Inferior parietal cortex (tissue), 1 donor: ENCODE measurements at regions not wholly inside any gene's neighbourhood (a gene's known extent, or its start where the extent isn't known, plus 50 kb on each side); places are given as distances from the start of the nearest gene placed in this dataset.
"Not testable (repeated sequence)": the region's sequence is repeated elsewhere in the genome, so short reads cannot be mapped to it uniquely, and the experiment has no call there.

ENCODE experiments used
- DNase-seq: peaks from one replicate; pipeline ENCODE4 v3.0.0-alpha.2; 2016; ENCODE audit errors: extremely low spot score

DNA sequence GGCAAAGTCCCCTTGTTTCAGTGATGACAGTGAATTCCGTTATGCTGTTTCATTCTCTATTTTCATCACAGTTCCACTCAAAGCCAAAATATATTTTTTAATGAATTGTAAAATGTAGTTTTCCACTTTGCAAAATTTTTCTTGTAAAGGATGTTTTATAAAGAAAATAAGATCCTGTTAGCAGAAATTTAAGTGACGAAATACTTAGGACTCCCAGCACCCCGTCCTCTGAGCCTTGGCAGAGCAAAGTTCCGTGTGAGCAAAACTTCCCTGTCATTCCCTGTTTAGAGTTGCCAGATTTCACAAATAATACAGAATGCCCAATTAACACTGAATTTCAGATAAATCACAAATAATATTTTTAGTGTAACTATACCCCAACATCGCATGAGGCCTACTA lies 81.0 kb upstream of the RBPJ start:
- DNase-seq, result no peak

DNA sequence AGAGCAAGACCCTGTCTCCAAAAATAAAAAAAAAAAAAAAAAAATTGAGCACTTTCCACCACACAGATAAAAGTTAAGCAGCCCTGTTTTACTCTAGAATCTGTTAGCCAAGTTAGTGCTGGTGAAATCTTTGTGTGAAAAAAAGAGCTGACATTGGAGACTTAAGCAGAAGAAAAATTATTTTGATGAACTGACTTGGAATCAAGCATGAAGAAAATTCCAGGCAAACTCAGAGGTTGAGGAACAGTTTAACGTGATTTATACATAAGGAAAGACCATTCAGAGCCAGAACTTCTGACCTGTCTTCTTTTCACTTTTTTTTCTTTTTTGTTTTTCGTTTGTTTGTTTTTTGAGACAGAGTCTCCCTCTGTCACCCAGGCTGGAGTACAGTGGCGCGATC lies 79.6 kb upstream of the RBPJ start:
- no peak for DNase-seq

DNA sequence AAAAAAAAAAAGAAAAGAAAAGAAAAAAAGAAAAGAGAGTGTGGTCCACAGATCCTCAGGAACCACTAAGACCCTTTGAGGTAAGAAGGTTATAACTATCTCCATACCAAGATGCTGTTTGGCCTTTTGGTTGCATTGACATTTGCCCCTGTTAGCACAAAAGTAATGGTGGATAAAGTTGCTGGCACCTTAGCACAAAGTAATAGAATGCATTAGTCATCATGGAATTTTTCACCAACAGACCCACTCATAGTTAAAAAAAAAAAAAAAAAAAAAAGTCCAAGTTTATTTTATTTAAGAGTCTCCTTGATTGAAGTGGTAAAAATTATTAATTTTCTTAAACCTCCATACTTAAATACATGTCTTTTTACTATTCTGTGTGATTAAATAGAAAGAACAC lies 78.4 kb upstream of the RBPJ start:
- DNase-seq, result no peak

DNA sequence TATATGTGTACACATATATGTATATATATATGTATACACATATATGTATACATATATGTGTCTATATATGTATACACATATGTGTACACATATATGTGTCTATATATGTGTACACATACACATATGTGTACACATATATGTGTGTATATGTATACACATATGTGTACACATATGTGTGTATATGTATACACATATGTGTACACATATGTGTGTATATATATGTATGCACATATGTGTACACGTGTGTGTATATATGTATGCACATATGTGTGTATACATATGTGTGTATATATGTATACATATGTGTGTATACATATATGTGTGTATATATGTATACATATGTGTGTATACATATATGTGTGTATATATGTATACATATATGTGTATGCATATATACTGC lies 76.7 kb upstream of the RBPJ start:
- not testable (repeated sequence) for DNase-seq

DNA sequence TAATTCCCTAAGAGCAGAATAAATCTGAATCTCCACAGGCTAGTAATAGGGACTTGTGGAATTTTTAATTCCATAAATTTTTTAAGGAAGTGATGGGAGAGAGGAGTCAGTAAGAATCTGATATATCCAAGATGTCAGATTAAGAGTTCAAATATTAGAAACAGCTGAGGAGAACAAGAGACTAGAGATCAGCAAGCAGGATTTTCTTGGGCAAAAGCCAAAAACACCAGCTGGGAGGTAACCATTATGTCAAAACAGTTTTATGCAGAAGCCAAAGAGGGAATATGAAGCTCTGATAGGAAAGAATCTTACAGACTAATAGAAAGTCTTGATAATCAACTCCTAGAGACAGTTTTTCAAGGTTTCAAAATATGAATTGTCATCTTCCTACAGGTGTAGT lies 72.2 kb upstream of the RBPJ start:
- DNase-seq, result no peak

DNA sequence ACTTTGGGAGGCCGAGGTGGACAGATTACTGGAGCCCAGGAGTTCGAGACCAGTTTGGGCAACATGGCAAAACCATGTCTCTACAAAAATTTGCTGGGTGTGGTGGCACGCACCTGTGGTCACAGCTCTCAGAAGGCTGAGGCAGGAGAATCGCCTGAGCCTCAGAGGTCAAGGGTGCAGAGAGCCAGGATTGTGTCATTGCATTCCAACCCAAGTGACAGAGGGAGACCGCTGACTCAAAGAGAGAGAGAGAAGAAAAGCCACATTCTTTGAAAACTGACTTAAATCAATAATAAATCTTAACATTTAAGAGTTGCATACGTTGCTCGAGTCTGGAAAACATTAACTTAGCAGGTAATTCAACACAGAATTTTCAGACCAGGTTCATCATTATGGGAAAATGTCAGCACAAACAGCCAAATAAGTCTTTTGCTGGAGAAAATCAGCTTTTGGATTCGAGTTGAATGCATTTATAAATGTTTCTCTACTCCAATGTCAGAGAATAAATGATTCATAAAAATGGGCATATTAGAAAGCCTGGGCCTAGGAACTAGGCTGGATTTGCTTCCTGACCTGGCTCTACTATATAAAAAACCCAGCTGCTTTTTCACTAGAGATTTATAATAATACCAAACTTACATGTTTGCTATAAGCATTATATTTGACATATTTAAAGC lies 68.3 kb upstream of the RBPJ start:
- DNase-seq, result no peak

DNA sequence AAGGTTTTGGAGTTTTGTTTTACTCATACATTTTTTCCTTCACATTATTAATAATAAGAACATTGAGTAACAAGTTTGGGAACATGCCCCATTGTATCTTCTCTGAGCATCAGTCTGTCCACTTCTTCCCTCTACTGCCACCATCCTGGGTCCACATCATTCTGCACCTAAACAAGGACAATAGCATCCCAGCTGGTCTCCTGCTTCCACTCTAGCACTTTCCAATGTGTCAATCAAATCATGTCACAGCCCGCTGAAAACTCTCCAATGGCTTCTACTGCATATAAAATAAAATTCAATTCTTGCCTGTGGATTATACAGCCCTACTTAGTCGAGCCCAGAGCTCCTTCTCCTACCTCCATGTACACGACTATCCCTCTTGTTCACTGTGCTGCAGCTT lies 66.8 kb upstream of the RBPJ start:
- no peak for DNase-seq

DNA sequence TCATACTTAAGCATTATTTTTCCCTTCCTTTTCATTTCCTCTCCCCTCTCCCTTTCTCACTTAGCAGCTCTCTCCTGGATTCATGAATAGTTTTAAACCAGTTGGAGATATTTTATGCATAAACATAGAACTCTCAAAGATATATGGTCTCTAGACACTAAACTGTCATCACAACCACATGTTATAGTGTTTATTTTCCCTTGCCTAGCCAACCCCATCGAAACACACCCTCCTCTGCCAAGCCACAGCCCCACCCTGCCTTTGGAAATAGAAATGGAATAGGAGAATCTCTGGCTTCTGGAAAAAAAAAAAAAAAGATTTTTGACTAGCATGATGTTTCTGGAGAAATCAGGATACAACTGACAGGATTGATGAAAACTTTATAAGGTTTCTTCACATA lies 64.8 kb upstream of the RBPJ start:
- DNase-seq, result no peak

DNA sequence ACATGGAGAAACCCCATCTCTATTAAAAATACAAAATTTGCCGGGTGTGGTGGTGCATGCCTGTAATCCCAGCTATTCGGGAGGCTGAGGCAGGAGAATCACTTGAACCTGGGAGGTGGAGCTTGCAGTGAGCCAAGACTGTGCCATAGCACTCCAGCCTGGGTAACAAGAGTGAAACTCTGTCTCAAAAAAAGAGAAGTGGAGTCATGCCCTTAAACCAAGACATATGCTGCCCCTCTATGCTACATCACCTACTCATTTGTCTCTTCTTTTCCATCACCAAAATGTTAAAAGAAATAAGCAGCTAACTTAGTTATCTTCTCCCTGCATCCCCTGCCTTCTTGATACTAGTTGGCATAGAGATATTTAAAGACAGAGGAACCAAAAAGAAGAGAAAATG lies 63.4 kb upstream of the RBPJ start:
- DNase-seq, result not testable (repeated sequence)

DNA sequence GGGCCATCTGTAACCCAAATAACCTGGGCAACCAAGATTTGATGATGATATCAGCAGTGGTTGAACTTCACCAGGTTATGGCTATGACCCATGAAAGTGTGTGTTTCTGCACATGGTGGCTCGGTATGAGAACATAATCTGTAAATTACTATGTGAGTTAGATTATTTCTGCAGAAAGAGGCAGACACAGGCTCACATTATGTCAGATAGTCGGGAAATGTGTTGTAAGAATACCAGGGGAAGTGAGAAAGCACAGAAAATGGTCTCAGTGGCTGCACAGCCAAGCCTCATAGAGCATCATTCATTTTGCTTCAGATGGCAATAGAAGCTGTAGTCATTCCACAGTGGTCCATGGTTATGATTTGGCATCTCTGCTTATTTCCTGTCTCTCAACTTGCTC lies 63.0 kb upstream of the RBPJ start:
- no peak for DNase-seq

DNA sequence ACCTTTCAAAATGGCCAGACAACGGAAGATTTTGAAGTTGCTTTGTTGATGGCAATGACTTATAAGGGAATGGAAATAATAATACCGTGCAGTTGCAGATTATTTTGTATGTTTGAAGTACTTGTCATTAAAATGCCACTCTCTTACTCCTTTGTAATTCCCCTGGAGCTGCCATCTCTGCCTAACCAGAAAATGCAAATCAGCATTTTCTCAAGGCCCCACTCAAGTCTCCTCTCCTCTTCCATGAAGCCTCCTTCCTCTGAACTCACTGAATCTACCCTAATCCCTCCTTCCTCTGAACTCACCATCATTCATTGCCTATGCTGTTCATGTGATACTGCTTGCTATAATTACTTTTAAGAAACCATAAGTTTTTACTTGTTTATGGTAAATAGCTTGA lies 60.2 kb upstream of the RBPJ start:
- no peak for DNase-seq

DNA sequence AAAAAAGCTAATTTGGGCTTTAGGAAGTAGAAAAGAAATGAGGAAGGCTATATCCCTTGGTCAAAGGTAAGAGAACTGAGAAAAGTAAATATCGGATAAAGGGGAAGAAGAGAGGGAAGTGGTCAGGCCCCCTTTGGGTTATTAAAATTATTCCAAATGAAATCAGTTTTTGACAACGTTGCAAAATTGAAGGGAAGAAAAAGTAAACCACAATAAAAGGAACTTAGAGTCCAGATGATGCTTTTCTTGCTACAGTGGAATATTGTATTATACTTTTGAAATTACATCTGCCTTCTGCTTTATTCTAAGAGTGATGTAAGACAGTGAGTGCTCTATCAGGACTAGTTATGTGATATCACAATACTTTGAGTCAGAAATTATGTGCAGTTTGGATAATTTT lies 59.4 kb upstream of the RBPJ start:
- no peak for DNase-seq

DNA sequence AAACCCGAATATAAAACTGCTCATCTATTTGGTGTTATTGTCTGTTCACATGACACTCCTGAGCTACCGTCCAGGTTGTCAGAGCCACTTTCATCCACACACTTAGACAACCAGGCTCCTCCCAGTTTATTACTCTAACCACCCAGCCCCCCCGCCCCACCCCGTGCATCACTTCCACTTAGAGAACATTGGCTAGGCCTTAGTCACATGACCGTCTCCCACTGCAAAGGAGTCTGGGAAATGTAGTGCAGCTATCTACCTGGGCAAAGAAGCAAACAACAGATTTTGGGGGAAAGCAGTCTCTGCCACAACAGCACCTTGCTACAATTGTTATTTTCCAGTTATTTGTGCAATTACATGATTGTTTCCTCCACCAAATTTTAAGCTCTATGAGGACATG lies 57.6 kb upstream of the RBPJ start:
- no peak for DNase-seq

DNA sequence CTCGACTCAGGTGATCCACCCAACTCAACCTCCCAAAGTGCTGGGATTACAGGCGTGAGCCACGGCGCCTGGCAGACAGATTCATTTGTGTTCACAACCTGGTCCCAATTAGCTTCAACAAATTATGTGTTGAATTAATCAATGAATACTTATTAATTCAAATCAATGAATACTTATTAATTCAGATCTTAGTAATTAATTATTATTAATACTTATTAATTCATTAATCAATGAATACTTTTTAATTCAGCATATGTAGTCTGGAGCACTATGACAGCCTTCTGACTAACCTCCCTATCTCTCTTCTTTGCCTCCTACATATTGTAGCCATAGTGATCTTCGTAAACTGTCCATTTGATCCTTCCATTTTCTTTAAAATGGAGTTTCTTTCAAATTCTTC lies 56.7 kb upstream of the RBPJ start:
- no peak for DNase-seq

DNA sequence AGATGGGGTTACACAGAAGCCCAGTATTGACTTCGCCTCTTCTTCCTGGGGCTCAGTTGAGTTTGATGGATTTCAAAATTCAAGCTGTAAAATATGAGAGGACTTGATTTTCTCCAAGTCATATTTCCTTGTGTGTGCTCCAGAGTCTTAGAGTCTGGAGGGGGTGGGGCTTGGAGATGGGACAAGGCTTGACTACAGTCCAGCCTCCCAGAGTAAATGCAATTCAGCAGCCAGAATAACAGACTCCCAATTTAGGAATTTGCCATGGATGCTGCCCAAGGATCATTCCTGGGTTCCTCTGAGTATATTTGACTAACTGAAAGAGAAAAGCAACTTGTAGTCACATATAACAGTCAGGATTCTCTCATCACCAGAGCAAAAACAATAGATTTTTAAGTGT lies 53.7 kb upstream of the RBPJ start:
- DNase-seq, result no peak

DNA sequence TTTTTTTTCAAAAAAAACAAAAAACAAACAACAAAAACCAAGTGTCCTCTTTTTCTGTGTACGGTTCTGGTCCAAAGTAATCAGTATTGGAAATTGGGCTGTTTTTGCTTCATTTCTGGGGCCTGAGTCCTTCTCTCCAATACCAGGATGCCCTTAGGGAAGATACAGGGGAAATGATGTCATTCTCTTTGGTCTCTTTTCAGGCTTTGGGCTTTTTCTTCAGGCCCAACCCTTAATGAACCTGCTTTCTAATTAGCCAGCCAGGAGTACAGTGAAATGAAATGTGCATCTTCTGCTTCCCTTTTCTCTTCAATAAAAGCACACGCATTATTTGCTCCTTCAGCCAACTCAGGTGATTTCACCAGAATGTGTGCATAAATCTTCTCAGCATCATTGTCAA lies 52.6 kb upstream of the RBPJ start:
- DNase-seq, result no peak

DNA sequence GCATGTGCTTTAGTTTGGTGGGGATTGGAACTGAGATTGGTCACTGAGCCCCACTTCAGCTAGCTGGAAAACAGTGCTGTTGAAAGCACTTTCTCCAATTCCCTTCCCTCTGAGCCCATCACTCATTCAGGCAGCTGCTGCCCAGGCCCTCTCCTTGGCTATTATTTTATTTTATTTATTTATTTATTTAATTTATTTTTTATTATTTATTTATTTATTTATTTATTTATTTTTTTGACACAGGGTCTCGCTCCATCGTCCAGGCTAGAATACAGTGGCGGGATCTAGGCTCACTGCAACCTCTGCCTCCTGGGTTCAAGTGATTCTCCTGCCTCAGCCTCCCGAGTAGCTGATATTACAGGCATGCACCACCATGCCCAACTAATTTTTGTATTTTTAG lies 51.8 kb upstream of the RBPJ start:
- no peak for DNase-seq
